BLaER1 (cell line): ENCODE measurements at regions not wholly inside any gene's neighbourhood (a gene's known extent, or its start where the extent isn't known, plus 50 kb on each side); places are given as distances from the start of the nearest gene placed in this dataset.
"Not testable (repeated sequence)": the region's sequence is repeated elsewhere in the genome, so short reads cannot be mapped to it uniquely, and the experiment has no call there.

Experiments
- H3K27ac ChIP-seq: shearing (Covaris generic); formaldehyde crosslinking; 2 replicates; pipeline ENCODE4 v1.8.1; 2022
- H3K27me3 ChIP-seq: shearing (Covaris generic); formaldehyde crosslinking; 2 replicates; pipeline ENCODE4 v1.8.1; 2022
- H3K36me3 ChIP-seq: shearing (Covaris generic); formaldehyde crosslinking; 2 replicates; pipeline ENCODE4 v1.8.1; 2022
- H3K4me1 ChIP-seq: shearing (Covaris generic); formaldehyde crosslinking; 2 replicates; pipeline ENCODE4 v1.8.1; 2022
- H3K4me2 ChIP-seq: shearing (Covaris generic); formaldehyde crosslinking; 2 replicates; pipeline ENCODE4 v1.8.1; 2022
- H3K4me3 ChIP-seq: shearing (Covaris generic); formaldehyde crosslinking; 2 replicates; pipeline ENCODE4 v1.8.1; 2022
- H3K9ac ChIP-seq: shearing (Covaris generic); formaldehyde crosslinking; 2 replicates; pipeline ENCODE4 v1.8.1; 2022
- H3K9me3 ChIP-seq: shearing (Covaris generic); formaldehyde crosslinking; 2 replicates; pipeline ENCODE4 v1.8.1; 2022
- H4K20me1 ChIP-seq: shearing (Covaris generic); formaldehyde crosslinking; 2 replicates; pipeline ENCODE4 v1.8.1; 2022
- Cebpa-rat ChIP-seq: shearing (Covaris generic); IDR thresholded peaks from 2 replicates; pipeline ENCODE4 v1.8.1; 2022

- no peak overlapping the region for H3K4me2 ChIP-seq
- H3K9ac ChIP-seq, result no peak overlapping the region
- no peaks in the 10 kb centered on the region for H3K4me1 ChIP-seq
- no peaks in the 10 kb centered on the region for H3K9me3 ChIP-seq
- no peaks in the 10 kb centered on the region for H3K36me3 ChIP-seq
- no peaks in the 10 kb centered on the region for H4K20me1 ChIP-seq
- no peak overlapping the region for H3K27ac ChIP-seq
- H3K4me3 ChIP-seq, result no peak overlapping the region
- TF ChIP-seq Cebpa-rat, result no peak
- no peaks in the 10 kb centered on the region for H3K27me3 ChIP-seq
Measured at GRCh38 chr4:65265526-65265925, 404.8 kb downstream of the EPHA5 start.

DNA sequence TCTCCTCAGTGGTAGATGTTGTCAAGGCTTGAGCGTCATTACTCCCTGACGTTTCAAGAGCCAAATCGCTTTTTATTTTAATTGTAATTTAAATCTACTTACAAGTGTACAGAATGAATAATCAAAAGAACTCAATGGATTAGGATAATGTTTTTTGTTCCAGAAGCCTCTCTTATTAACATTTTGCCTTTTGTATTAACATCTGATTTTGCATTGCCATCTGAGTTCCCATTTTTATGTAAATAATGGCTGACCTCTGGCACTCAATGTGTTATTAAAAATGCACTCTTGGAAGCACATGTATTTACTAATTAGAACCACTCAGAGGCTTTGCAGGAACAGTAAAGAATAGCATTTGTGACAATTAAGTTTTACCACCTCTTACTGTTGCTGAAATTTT is 411.0 kb downstream of the EPHA5 start:
- no peak overlapping the region for H3K9ac ChIP-seq
- no peak overlapping the region for H3K4me2 ChIP-seq
- H4K20me1 ChIP-seq, result no peaks in the 10 kb centered on the region
- no peak overlapping the region for H3K27ac ChIP-seq
- H3K36me3 ChIP-seq, result no peaks in the 10 kb centered on the region
- no peaks in the 10 kb centered on the region for H3K9me3 ChIP-seq
- H3K4me3 ChIP-seq, result no peak overlapping the region
- no peaks in the 10 kb centered on the region for H3K4me1 ChIP-seq
- TF ChIP-seq Cebpa-rat, result no peak
- H3K27me3 ChIP-seq, result no peaks in the 10 kb centered on the region

DNA sequence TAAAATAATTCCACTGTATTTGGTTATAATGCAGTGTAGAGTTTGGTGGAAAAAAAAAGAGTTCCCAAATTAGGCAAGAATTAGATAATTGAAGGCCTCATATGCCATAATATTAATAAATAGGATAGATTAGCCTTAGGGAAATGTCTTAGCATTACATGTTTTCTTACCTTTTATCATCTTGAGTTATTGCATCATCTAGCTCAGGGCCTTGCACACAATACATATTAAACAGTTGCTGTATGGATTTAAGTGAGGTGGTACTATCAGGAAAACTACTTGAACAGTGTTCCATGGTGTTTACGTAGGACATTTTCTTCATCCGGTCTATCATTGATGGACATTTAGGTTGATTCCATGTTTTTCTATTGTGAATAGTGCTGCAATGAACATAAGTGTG is 419.4 kb downstream of the EPHA5 start:
- no peak overlapping the region for H3K9ac ChIP-seq
- H3K36me3 ChIP-seq, result no peaks in the 10 kb centered on the region
- H3K27me3 ChIP-seq, result no peaks in the 10 kb centered on the region
- H3K27ac ChIP-seq, result no peak overlapping the region
- H3K4me1 ChIP-seq, result no peaks in the 10 kb centered on the region
- no peaks in the 10 kb centered on the region for H3K9me3 ChIP-seq
- TF ChIP-seq Cebpa-rat, result no peak
- H4K20me1 ChIP-seq, result no peaks in the 10 kb centered on the region
- H3K4me2 ChIP-seq, result no peak overlapping the region
- H3K4me3 ChIP-seq, result no peak overlapping the region

DNA sequence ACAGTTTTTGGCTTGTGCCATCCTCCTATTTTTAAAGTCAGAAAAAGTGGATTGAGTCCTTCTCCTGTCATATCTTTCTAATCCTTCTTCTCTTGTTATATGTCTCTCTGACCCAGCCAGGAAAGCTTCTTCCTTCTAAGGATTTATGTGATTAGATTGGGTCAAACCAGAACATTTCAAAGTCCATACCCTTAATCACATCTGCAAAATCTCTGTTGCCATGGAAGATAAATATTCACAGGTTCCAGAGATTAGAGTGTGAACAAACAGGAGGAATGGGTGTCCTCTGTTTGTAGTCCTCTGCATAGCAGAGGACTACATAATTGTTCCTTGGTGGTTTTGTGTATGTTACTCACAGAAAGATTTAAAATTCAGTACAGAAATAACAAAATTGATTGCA is 421.2 kb downstream of the EPHA5 start:
- Histone ChIP-seq H3K27me3 (no peaks in the 10 kb centered on the region), H4K20me1 (no peaks in the 10 kb centered on the region), H3K4me2 (no peak overlapping the region), H3K4me1 (no peaks in the 10 kb centered on the region), H3K9me3 (no peaks in the 10 kb centered on the region), H3K4me3 (no peak overlapping the region), H3K9ac (no peak overlapping the region), H3K27ac (no peak overlapping the region), H3K36me3 (no peaks in the 10 kb centered on the region)
- TF ChIP-seq Cebpa-rat, result no peak

DNA sequence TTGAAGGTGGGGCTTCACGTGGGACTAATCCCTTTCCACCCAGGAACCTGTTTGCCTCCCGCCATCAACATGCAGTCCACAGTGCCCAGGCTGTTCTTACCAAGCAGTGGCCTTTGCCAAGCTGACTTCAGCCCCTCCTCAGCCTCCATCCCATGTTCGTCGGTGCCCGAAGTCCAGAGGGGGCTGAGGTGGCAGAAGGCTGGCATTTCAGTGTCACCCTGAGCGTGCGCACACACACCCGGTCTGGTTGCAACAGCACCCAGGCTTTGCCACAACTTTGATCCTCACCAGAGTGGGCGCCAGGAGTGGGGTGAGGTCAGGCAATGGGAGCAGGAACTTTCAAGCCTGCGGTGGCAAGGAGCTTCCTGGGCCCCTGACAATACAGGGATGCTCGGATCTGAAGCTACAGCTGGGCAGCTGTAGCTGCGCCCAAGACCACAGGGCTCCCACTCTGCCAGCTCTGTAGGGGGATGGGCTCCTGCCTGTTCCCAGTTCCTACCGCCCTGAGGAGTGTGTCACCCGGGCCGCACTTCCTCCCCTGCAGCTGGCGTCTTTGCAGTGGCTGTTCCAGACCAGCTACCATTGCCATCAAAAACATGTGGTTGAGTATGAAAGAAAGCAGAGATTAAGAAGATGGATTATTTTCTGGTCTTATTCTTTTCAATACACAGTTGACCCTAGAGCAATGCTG is 428.0 kb downstream of the EPHA5 start:
- H3K9ac ChIP-seq, result no peak overlapping the region
- no peaks in the 10 kb centered on the region for H3K36me3 ChIP-seq
- H3K4me3 ChIP-seq, result no peak overlapping the region
- no peaks in the 10 kb centered on the region for H3K9me3 ChIP-seq
- H3K4me1 ChIP-seq, result no peaks in the 10 kb centered on the region
- no peaks in the 10 kb centered on the region for H3K27me3 ChIP-seq
- H3K27ac ChIP-seq, result no peak overlapping the region
- no peak overlapping the region for H3K4me2 ChIP-seq
- no peaks in the 10 kb centered on the region for H4K20me1 ChIP-seq
- no peak for TF ChIP-seq Cebpa-rat

DNA sequence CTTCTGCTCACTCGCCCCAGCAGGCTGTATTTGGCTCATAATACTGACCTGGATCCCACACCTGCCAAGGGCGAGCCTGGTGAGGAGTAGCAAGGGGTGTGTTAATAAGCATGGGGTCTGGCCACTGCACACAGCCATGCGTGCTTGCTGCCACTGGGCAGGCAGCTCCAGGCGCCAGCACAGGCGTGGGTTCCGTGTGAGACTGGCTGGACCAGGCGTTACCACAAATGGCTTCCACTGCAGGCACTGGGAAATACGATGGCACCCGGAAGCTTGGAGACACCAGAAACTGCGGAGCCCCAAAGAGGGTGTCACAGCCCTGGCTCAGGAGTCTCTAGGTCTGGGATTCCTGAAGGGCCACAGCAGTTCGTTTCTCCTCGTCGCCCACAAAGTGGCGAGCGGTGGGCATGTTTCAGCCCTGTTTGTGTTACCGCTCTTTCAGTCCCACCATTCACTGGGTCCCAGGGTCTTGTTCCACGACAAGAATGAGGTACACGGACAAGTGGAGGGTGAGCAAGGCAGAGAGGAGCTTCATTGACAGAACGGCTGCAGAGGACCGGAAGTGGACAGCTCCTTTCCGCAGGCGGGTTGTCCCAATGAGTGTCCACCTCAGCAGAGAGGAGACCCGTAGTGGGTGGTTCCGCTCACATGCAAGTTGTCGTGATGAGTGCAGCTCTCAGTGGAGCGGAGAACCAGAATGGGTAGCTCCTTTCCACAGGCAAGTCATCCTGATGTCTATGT is 428.9 kb downstream of the EPHA5 start:
- no peak for TF ChIP-seq Cebpa-rat
- H3K4me1 ChIP-seq, result no peaks in the 10 kb centered on the region

GRCh38 chr4:65234061-65234460 is 436.2 kb downstream of the EPHA5 start:
- Histone ChIP-seq H3K36me3 (no peaks in the 10 kb centered on the region), H3K27ac (no peak overlapping the region), H3K9ac (no peak overlapping the region), H3K9me3 (no peaks in the 10 kb centered on the region), H3K4me3 (no peak overlapping the region), H3K4me2 (no peak overlapping the region), H4K20me1 (no peaks in the 10 kb centered on the region), H3K27me3 (no peaks in the 10 kb centered on the region), H3K4me1 (no peaks in the 10 kb centered on the region)
- TF ChIP-seq Cebpa-rat, result no peak

More for the DNA sequence above, 428.9 kb downstream of the EPHA5 start:
- no peak overlapping the region for H3K4me3 ChIP-seq
- H3K4me2 ChIP-seq, result no peak overlapping the region
- no peak overlapping the region for H3K27ac ChIP-seq
- H3K27me3 ChIP-seq, result no peaks in the 10 kb centered on the region
- H3K36me3 ChIP-seq, result no peaks in the 10 kb centered on the region
- H4K20me1 ChIP-seq, result no peaks in the 10 kb centered on the region
- no peaks in the 10 kb centered on the region for H3K9me3 ChIP-seq
- H3K9ac ChIP-seq, result no peak overlapping the region

DNA sequence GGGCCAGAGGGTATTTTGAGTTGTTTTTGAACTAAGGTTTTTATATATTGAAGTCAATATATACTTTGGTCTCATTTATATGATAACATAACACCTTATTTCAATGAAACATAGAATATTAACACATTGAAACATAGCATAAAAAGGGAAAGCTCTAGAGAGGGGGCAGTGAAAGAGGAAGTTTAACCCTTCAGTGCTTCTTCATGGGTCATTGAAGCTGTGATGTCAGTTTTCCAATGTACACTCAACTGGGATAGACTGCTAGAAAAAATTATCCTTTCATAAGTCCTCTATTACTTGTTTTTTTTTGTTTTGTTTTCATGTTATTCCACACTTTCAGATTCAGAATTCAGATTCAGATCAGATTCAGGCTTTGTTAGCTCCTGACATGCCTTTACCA is 442.7 kb downstream of the EPHA5 start:
- no peak overlapping the region for H3K27ac ChIP-seq
- H3K4me3 ChIP-seq, result no peak overlapping the region

DNA sequence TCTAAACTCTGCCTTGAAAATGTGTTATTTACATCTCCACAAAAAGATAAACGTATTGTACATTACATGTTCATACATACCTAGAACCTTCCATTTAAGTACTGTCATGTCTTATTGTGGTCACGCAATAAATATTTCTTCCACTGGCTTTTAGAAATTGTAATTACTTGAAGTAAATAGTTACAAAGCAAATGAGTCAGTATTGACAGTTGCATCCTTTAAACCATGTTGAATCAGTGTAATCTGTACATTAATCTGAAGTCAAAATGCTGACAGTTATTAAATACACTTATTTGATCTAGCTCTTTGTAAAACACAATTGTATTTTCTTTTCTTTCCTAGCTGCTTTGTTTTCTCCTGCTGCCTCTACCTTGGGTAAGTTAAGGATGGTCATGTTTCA is 446.7 kb downstream of the EPHA5 start:
- Histone ChIP-seq H4K20me1 (no peaks in the 10 kb centered on the region), H3K4me2 (no peak overlapping the region)
- TF ChIP-seq Cebpa-rat, result no peak

More for the DNA sequence above, 442.7 kb downstream of the EPHA5 start:
- H3K9me3 ChIP-seq, result no peaks in the 10 kb centered on the region
- peaks cover 3% of the 10 kb centered on the region; the same call in 1 of the 2 replicates for H3K4me1 ChIP-seq
- H3K36me3 ChIP-seq, result no peaks in the 10 kb centered on the region
- H3K4me2 ChIP-seq, result no peak overlapping the region
- no peak for TF ChIP-seq Cebpa-rat
- no peak overlapping the region for H3K9ac ChIP-seq
- H4K20me1 ChIP-seq, result no peaks in the 10 kb centered on the region
- no peaks in the 10 kb centered on the region for H3K27me3 ChIP-seq

DNA sequence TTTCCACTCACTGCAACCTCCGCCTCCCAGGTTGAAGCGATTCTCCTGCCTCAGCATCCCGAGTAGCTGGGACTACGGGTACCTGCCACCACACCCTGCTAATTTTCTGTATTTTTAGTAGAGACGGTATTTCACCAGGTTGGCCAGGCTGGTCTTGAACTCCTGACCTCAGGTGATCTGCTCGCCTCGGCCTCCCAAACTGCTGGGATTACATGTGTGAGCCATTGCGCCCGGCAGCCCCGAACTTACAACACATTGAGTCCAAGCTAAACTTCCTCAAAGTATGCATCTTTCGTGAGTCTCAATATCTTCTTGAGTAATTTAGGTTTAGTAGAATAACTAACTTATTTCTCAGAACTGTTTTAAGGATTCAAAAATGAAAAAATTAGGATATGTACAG is 447.2 kb downstream of the EPHA5 start:
- not testable (repeated sequence) for H3K4me2 ChIP-seq, H3K36me3 ChIP-seq

More for the DNA sequence above, 446.7 kb downstream of the EPHA5 start:
- Histone ChIP-seq H3K36me3 (no peaks in the 10 kb centered on the region), H3K9ac (no peak overlapping the region), H3K27ac (no peak overlapping the region), H3K4me3 (no peak overlapping the region), H3K9me3 (no peaks in the 10 kb centered on the region), H3K4me1 (peaks cover 3% of the 10 kb centered on the region; the same call in 1 of the 2 replicates), H3K27me3 (no peaks in the 10 kb centered on the region)

More for the DNA sequence above, 447.2 kb downstream of the EPHA5 start:
- H4K20me1 ChIP-seq, H3K4me1 ChIP-seq, H3K27ac ChIP-seq, H3K27me3 ChIP-seq, H3K9ac ChIP-seq, H3K4me3 ChIP-seq, H3K9me3 ChIP-seq: not testable (repeated sequence)
